SU-DHL-6 (cell line): ENCODE measurements at regions not wholly inside any gene's neighbourhood (a gene's known extent, or its start where the extent isn't known, plus 50 kb on each side); places are given as distances from the start of the nearest gene placed in this dataset.

Experiments used
- H2AFZ ChIP-seq: fragments of 200-600 bp; sonication (generic); 2 replicates; pipeline ENCODE4 v1.6.1; 2014; ENCODE audit warnings: low read depth, mild to moderate bottlenecking, moderate library complexity, mixed read lengths, antibody characterized with exemption, low read length; ENCODE audit not compliant: severe bottlenecking
- H3F3A ChIP-seq: fragments of 200-600 bp; shearing (Covaris generic); 2 replicates; pipeline ENCODE4 v1.6.0; 2016; ENCODE audit warnings: antibody characterized with exemption, mild to moderate bottlenecking; ENCODE audit not compliant: insufficient read depth
- H3K27ac ChIP-seq: fragments of 200-600 bp; sonication (generic); 2 replicates; pipeline ENCODE4 v1.5.1; 2016; ENCODE audit warnings: low read depth, mild to moderate bottlenecking, low read length, moderate library complexity, mixed read lengths
- H3K27me3 ChIP-seq: fragments of 200-600 bp; sonication (generic), shearing (Covaris generic); 2 replicates; pipeline ENCODE4 v1.6.0; 2014; ENCODE audit warnings: mild to moderate bottlenecking, low read length
- H3K36me3 ChIP-seq: fragments of 200-600 bp; sonication (generic); 2 replicates; pipeline ENCODE4 v1.6.1; 2014; ENCODE audit warnings: mild to moderate bottlenecking, low read length, mixed read lengths
- H3K4me2 ChIP-seq: fragments of 300-600, 200-600 bp; shearing (Covaris generic), sonication (generic); 2 replicates; pipeline ENCODE4 v1.6.0; 2014; ENCODE audit warnings: low read length, low read depth, mild to moderate bottlenecking; ENCODE audit not compliant: poor library complexity, severe bottlenecking
- H3K4me3 ChIP-seq: fragments of 200-600 bp; sonication (generic); 2 replicates; pipeline ENCODE4 v1.5.1; 2014; ENCODE audit warnings: antibody characterized with exemption, low read length, mild to moderate bottlenecking, mixed read lengths; ENCODE audit not compliant: insufficient read depth, poor library complexity, severe bottlenecking
- H3K79me2 ChIP-seq: fragments of 200-600 bp; sonication (generic); 2 replicates; pipeline ENCODE4 v1.6.1; 2014; ENCODE audit warnings: mild to moderate bottlenecking, low read length, moderate library complexity; ENCODE audit not compliant: insufficient read depth
- H3K9ac ChIP-seq: fragments of 200-600 bp; sonication (generic); 2 replicates; pipeline ENCODE4 v1.7.0; 2014; ENCODE audit warnings: mild to moderate bottlenecking, low read length
- H3K9me2 ChIP-seq: fragments of 200-600 bp; sonication (generic); replicated peaks from 2 replicates; pipeline ENCODE4 v1.6.1; 2014; ENCODE audit warnings: low read length; ENCODE audit not compliant: insufficient read depth
- H3K9me3 ChIP-seq: fragments of 200-600 bp; sonication (generic); 2 replicates; pipeline ENCODE4 v1.6.1; 2014; ENCODE audit warnings: low read length, mixed read lengths; ENCODE audit not compliant: insufficient read depth
- H4K20me1 ChIP-seq: fragments of 200-600 bp; sonication (generic); 2 replicates; pipeline ENCODE4 v1.6.1; 2014; ENCODE audit warnings: low read depth, mild to moderate bottlenecking, antibody characterized with exemption, low read length, moderate library complexity, mixed read lengths
- CTCF ChIP-seq: fragments of 200-600 bp; sonication (generic); IDR thresholded peaks from one replicate; pipeline ENCODE4 v1.5.1; 2017; ENCODE audit warnings: antibody characterized with exemption, mild to moderate bottlenecking, low read length, moderate library complexity; ENCODE audit not compliant: insufficient read depth, poor library complexity, severe bottlenecking
- EZH2phosphoT487 ChIP-seq: fragments of 200-600 bp; sonication (generic), shearing (Covaris generic); conservative IDR thresholded peaks from 2 replicates; pipeline ENCODE4 v1.6.1; 2018; ENCODE audit warnings: mild to moderate bottlenecking, antibody characterized with exemption, low read length, moderate library complexity, mixed read lengths

GRCh38 chr1:224510880-224511645 lies 76.5 kb upstream of the WDR26 start:
- no peak overlapping the region for H3K4me2 ChIP-seq
- H3F3A ChIP-seq = no peaks in the 10 kb centered on the region
- no peak overlapping the region for H2AFZ ChIP-seq
- no peaks in the 10 kb centered on the region for H3K27me3 ChIP-seq
- no peak for TF ChIP-seq EZH2phosphoT487
- TF ChIP-seq CTCF = no peak
- no peaks in the 10 kb centered on the region for H4K20me1 ChIP-seq
- H3K36me3 ChIP-seq = no peaks in the 10 kb centered on the region
- H3K9me3 ChIP-seq = no peaks in the 10 kb centered on the region
- H3K9ac ChIP-seq = no peak overlapping the region
- no peak overlapping the region for H3K4me3 ChIP-seq
- H3K9me2 ChIP-seq = no peaks in the 10 kb centered on the region
- H3K27ac ChIP-seq = no peak overlapping the region
- H3K79me2 ChIP-seq = no peaks in the 10 kb centered on the region

GRCh38 chr1:224512600-224513151 lies 78.1 kb upstream of the WDR26 start:
- Histone ChIP-seq H3K9me2 (no peaks in the 10 kb centered on the region), H3K4me3 (no peak overlapping the region), H3K27me3 (no peaks in the 10 kb centered on the region), H4K20me1 (no peaks in the 10 kb centered on the region), H3F3A (no peaks in the 10 kb centered on the region), H3K9me3 (no peaks in the 10 kb centered on the region), H3K79me2 (no peaks in the 10 kb centered on the region), H3K4me2 (no peak overlapping the region), H3K27ac (no peak overlapping the region), H3K9ac (no peak overlapping the region), H2AFZ (no peak overlapping the region), H3K36me3 (no peaks in the 10 kb centered on the region)
- TF ChIP-seq EZH2phosphoT487 = no peak
- no peak for TF ChIP-seq CTCF

GRCh38 chr1:224513383-224513782 lies 78.8 kb upstream of the WDR26 start:
- Histone ChIP-seq H3K36me3 (no peaks in the 10 kb centered on the region), H2AFZ (no peak overlapping the region), H3K27me3 (no peaks in the 10 kb centered on the region)

More at GRCh38 chr1:224513383-224513782, 78.8 kb upstream of the WDR26 start:
- Histone ChIP-seq H3K27ac (no peak overlapping the region), H3K9ac (no peak overlapping the region), H4K20me1 (no peaks in the 10 kb centered on the region), H3K9me2 (no peaks in the 10 kb centered on the region), H3K9me3 (no peaks in the 10 kb centered on the region), H3K4me3 (no peak overlapping the region), H3K79me2 (no peaks in the 10 kb centered on the region), H3K4me2 (no peak overlapping the region), H3F3A (no peaks in the 10 kb centered on the region)
- TF ChIP-seq CTCF = no peak
- TF ChIP-seq EZH2phosphoT487 = no peak
